SU-DHL-6 (cell line): ENCODE measurements at regions not wholly inside any gene's neighbourhood (a gene's known extent, or its start where the extent isn't known, plus 50 kb on each side); places are given as distances from the start of the nearest gene placed in this dataset.

Experiments used
- CTCF ChIP-seq: fragments of 200-600 bp; sonication (generic); IDR thresholded peaks from one replicate; pipeline ENCODE4 v1.5.1; 2017; ENCODE audit warnings: antibody characterized with exemption, mild to moderate bottlenecking, low read length, moderate library complexity; ENCODE audit not compliant: insufficient read depth, poor library complexity, severe bottlenecking
- EZH2phosphoT487 ChIP-seq: fragments of 200-600 bp; sonication (generic), shearing (Covaris generic); conservative IDR thresholded peaks from 2 replicates; pipeline ENCODE4 v1.6.1; 2018; ENCODE audit warnings: mild to moderate bottlenecking, antibody characterized with exemption, low read length, moderate library complexity, mixed read lengths

- no peak for TF ChIP-seq CTCF
- no peak for TF ChIP-seq EZH2phosphoT487
Observed at GRCh38 chr11:128299132-128299726, 288.1 kb downstream of the ETS1 start.
